PC-3 (cell line): ENCODE measurements at regions not wholly inside any gene's neighbourhood (a gene's known extent, or its start where the extent isn't known, plus 50 kb on each side); places are given as distances from the start of the nearest gene placed in this dataset.

Experiments used
- ATAC-seq: fragments of 200-7000 bp; cut with Tn5 transposase; 2 replicates; pipeline ENCODE4 v1.9.1; 2020; ENCODE audit warnings: mild to moderate bottlenecking, moderate library complexity
- BruUV-seq: library from RNA; stranded (reverse); fragments of 400-500 nt; replicated peaks from 2 replicates; lab custom pipeline; 2021; lab: Mats Ljungman, UMichigan
- CTCF ChIA-PET: fragments of 300-600 bp; sonication (Branson Sonifier 250); formaldehyde crosslinking; loops from one replicate; lab custom pipeline; 2022; ENCODE audit warnings: antibody characterized with exemption; lab: Charles Lee
- POLR2A ChIA-PET: fragments of 300-600 bp; sonication (Branson Sonifier 250); formaldehyde crosslinking; loops from one replicate; lab custom pipeline; 2022; ENCODE audit warnings: antibody characterized with exemption; ENCODE audit not compliant: unreplicated experiment; lab: Charles Lee
- DNase-seq: peaks from one replicate; pipeline ENCODE4 v3.0.0-alpha.2; 2015
- H2AFZ ChIP-seq: fragments of 300-600 bp; sonication (generic); 2 replicates; pipeline ENCODE4 v1.6.0; 2016; ENCODE audit warnings: antibody characterized with exemption, low read length
- H3F3A ChIP-seq: fragments of 300-600 bp; sonication (generic); one replicate; pipeline ENCODE4 v1.6.0; 2017; ENCODE audit warnings: antibody characterized with exemption, low read length, control low read depth, mild to moderate bottlenecking; ENCODE audit not compliant: unreplicated experiment
- H3K27ac ChIP-seq: fragments of 300-600 bp; sonication (generic); 2 replicates; pipeline ENCODE4 v1.5.1; 2016; ENCODE audit warnings: mild to moderate bottlenecking, low read length
- H3K27me3 ChIP-seq: fragments of 300-600 bp; sonication (generic); 2 replicates; pipeline ENCODE4 v1.6.1; 2016; ENCODE audit warnings: low read length, mixed read lengths
- H3K36me3 ChIP-seq: fragments of 300-600 bp; sonication (generic); 2 replicates; pipeline ENCODE4 v1.6.1; 2016; ENCODE audit warnings: low read depth, mixed run types, low read length, mixed read lengths
- H3K4me1 ChIP-seq: fragments of 300-600 bp; sonication (generic); 2 replicates; pipeline ENCODE4 v1.5.1; 2016; ENCODE audit warnings: low read length; ENCODE audit not compliant: insufficient read depth
- H3K4me2 ChIP-seq: fragments of 300-600 bp; sonication (generic); 2 replicates; pipeline ENCODE4 v1.6.0; 2016; ENCODE audit warnings: low read length
- H3K4me3 ChIP-seq: fragments of 300-600 bp; sonication (generic); 2 replicates; pipeline ENCODE4 v1.5.1; 2016; ENCODE audit warnings: mild to moderate bottlenecking, low read length, mixed read lengths
- H3K79me2 ChIP-seq: fragments of 300-600 bp; sonication (generic); 2 replicates; pipeline ENCODE4 v1.6.1; 2017; ENCODE audit warnings: low read length, mixed read lengths
- H3K9ac ChIP-seq: fragments of 300-600 bp; sonication (generic); 2 replicates; pipeline ENCODE4 v1.6.0; 2016; ENCODE audit warnings: mild to moderate bottlenecking, low read length
- H3K9me2 ChIP-seq: fragments of 300-600 bp; sonication (generic); replicated peaks from 2 replicates; pipeline ENCODE4 v1.6.1; 2016; ENCODE audit warnings: mixed run types, low read length, mixed read lengths
- H3K9me3 ChIP-seq: fragments of 300-600 bp; sonication (generic); 2 replicates; pipeline ENCODE4 v1.6.1; 2016; ENCODE audit warnings: low read length, mixed read lengths
- H4K20me1 ChIP-seq: fragments of 300-600 bp; sonication (generic); 2 replicates; pipeline ENCODE4 v1.6.1; 2016; ENCODE audit warnings: low read length, mixed read lengths
- CTCF ChIP-seq: fragments of 300-600 bp; sonication (generic); conservative IDR thresholded peaks from 2 replicates; pipeline ENCODE4 v1.5.1; 2017; ENCODE audit warnings: antibody characterized with exemption, low read depth, mild to moderate bottlenecking, low read length
- EZH2 ChIP-seq: fragments of 300-600 bp; sonication (generic); IDR thresholded peaks from one replicate; pipeline ENCODE4 v1.6.1; 2017; ENCODE audit warnings: antibody characterized with exemption, mild to moderate bottlenecking, low read length; ENCODE audit not compliant: unreplicated experiment
- EZH2phosphoT487 ChIP-seq: fragments of 300-600 bp; sonication (generic); IDR thresholded peaks from 2 replicates; pipeline ENCODE4 v1.6.1; 2018; ENCODE audit warnings: mild to moderate bottlenecking, antibody characterized with exemption, low read length, borderline replicate concordance
- intact Hi-C: fragments of 100-400 bp; cut with micrococcal nuclease; formaldehyde crosslinking; loops from 2 replicates; pipeline ENCODE4 v1.9.0; 2023

- no peak overlapping the region for H3K4me2 ChIP-seq
- H3K9me3 ChIP-seq, result no peaks in the 10 kb centered on the region
- no peaks in the 10 kb centered on the region for H3K36me3 ChIP-seq
- ChIA-PET CTCF (no interaction called here), POLR2A (no interaction called here)
- no peak for ATAC-seq
- no peaks in the 10 kb centered on the region for H3K9me2 ChIP-seq
- peaks cover 5% of the 10 kb centered on the region; the same call in 1 of the 2 replicates for H3K27me3 ChIP-seq
- no peak overlapping the region for H3K9ac ChIP-seq
- no peak overlapping the region for H3K4me3 ChIP-seq
- BruUV-seq, result no TSS peak
- TF ChIP-seq CTCF (no peak), EZH2 (no peak), EZH2phosphoT487 (no peak)
- no peak overlapping the region for H2AFZ ChIP-seq
- H3F3A ChIP-seq, result no peaks in the 10 kb centered on the region
- no peaks in the 10 kb centered on the region for H4K20me1 ChIP-seq
- no peak for DNase-seq
- intact Hi-C loops, result no loop called here
- H3K79me2 ChIP-seq, result no peaks in the 10 kb centered on the region
- no peak overlapping the region for H3K27ac ChIP-seq
- H3K4me1 ChIP-seq, result no peaks in the 10 kb centered on the region
These were observed 151.7 kb downstream of the CBLN1 start for GRCh38 chr16:49129935-49130334.

GRCh38 chr16:49128740-49129139, 152.9 kb downstream of the CBLN1 start:
- Histone ChIP-seq H3K4me2 (no peak overlapping the region), H3K9me2 (no peaks in the 10 kb centered on the region), H3K4me3 (no peak overlapping the region), H3K79me2 (no peaks in the 10 kb centered on the region), H2AFZ (no peak overlapping the region), H3K27ac (no peak overlapping the region), H3K9ac (no peak overlapping the region), H3K4me1 (no peaks in the 10 kb centered on the region), H3K36me3 (no peaks in the 10 kb centered on the region), H3K9me3 (no peaks in the 10 kb centered on the region), H3K27me3 (peaks cover 5% of the 10 kb centered on the region; the same call in 1 of the 2 replicates), H4K20me1 (no peaks in the 10 kb centered on the region), H3F3A (no peaks in the 10 kb centered on the region)
- BruUV-seq, result no TSS peak
- ChIA-PET CTCF (no interaction called here), POLR2A (no interaction called here)
- ATAC-seq (no peak), DNase-seq (no peak)
- TF ChIP-seq EZH2phosphoT487, result no peak
- intact Hi-C loops, result no loop called here

- no peaks in the 10 kb centered on the region for H4K20me1 ChIP-seq
- no peak overlapping the region for H3K4me2 ChIP-seq
- ATAC-seq, result no peak
- peak; percentile 3 for DNase-seq
- H3F3A ChIP-seq, result no peaks in the 10 kb centered on the region
- no TSS peak for BruUV-seq
- ChIA-PET CTCF (no interaction called here), POLR2A (no interaction called here)
- H3K9me3 ChIP-seq, result no peaks in the 10 kb centered on the region
- intact Hi-C loops, result no loop called here
- H3K9me2 ChIP-seq, result no peaks in the 10 kb centered on the region
- H2AFZ ChIP-seq, result no peak overlapping the region
- H3K27ac ChIP-seq, result no peak overlapping the region
- H3K36me3 ChIP-seq, result no peaks in the 10 kb centered on the region
- no peaks in the 10 kb centered on the region for H3K4me1 ChIP-seq
- H3K27me3 ChIP-seq, result peaks cover 5% of the 10 kb centered on the region; the same call in 1 of the 2 replicates
- no peak overlapping the region for H3K9ac ChIP-seq
- no peak for TF ChIP-seq EZH2
- TF ChIP-seq EZH2phosphoT487, result no peak
- no peak for TF ChIP-seq CTCF
- no peaks in the 10 kb centered on the region for H3K79me2 ChIP-seq
- no peak overlapping the region for H3K4me3 ChIP-seq
These were observed 154.5 kb downstream of the CBLN1 start for GRCh38 chr16:49127103-49127502.
